ENCODE measurements at regions not wholly inside any gene's neighbourhood (a gene's known extent, or its start where the extent isn't known, plus 50 kb on each side); places are given as distances from the start of the nearest gene placed in this dataset.

GRCh38 chr6:145258122-145258521 is 477.2 kb downstream of the EPM2A start:
- H3K36me3 ChIP-seq = no peaks in the 10 kb centered on the region
- H3K27ac ChIP-seq = no peak overlapping the region
- H3K9me3 ChIP-seq = no peaks in the 10 kb centered on the region
- intact Hi-C loops (cut with DNase I; ENCODE audit: low total_unique reads) = no loop called here
- no peak for DNase-seq
- TF ChIP-seq, protein P1, sequence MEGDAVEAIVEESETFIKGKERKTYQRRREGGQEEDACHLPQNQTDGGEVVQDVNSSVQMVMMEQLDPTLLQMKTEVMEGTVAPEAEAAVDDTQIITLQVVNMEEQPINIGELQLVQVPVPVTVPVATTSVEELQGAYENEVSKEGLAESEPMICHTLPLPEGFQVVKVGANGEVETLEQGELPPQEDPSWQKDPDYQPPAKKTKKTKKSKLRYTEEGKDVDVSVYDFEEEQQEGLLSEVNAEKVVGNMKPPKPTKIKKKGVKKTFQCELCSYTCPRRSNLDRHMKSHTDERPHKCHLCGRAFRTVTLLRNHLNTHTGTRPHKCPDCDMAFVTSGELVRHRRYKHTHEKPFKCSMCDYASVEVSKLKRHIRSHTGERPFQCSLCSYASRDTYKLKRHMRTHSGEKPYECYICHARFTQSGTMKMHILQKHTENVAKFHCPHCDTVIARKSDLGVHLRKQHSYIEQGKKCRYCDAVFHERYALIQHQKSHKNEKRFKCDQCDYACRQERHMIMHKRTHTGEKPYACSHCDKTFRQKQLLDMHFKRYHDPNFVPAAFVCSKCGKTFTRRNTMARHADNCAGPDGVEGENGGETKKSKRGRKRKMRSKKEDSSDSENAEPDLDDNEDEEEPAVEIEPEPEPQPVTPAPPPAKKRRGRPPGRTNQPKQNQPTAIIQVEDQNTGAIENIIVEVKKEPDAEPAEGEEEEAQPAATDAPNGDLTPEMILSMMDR (IDR thresholded peaks at IDR 0.05) = no peak
- H3K4me3 ChIP-seq = no peak overlapping the region
- no peaks in the 10 kb centered on the region for H3K4me1 ChIP-seq
- H3K27me3 ChIP-seq = no peaks in the 10 kb centered on the region

- H3K4me3 ChIP-seq = no peak overlapping the region
- no peaks in the 10 kb centered on the region for H3K9me3 ChIP-seq
- no peaks in the 10 kb centered on the region for H3K36me3 ChIP-seq
- no peak for DNase-seq
- intact Hi-C loops (cut with DNase I; ENCODE audit: low total_unique reads) = no loop called here
- no peaks in the 10 kb centered on the region for H3K27me3 ChIP-seq
- no peak overlapping the region for H3K27ac ChIP-seq
- no peaks in the 10 kb centered on the region for H3K4me1 ChIP-seq
- TF ChIP-seq, protein P1 (IDR thresholded peaks at IDR 0.05) = no peak
Measured at GRCh38 chr6:145260484-145261175, 474.7 kb downstream of the EPM2A start.

GRCh38 chr6:145261758-145262157 is 473.6 kb downstream of the EPM2A start:
- H3K4me1 ChIP-seq = no peaks in the 10 kb centered on the region
- no peak overlapping the region for H3K27ac ChIP-seq
- no peak for DNase-seq
- intact Hi-C loops (cut with DNase I; ENCODE audit: low total_unique reads) = no loop called here
- no peaks in the 10 kb centered on the region for H3K36me3 ChIP-seq
- no peaks in the 10 kb centered on the region for H3K9me3 ChIP-seq
- TF ChIP-seq, protein P1 (IDR thresholded peaks at IDR 0.05) = no peak
- no peaks in the 10 kb centered on the region for H3K27me3 ChIP-seq
- no peak overlapping the region for H3K4me3 ChIP-seq

GRCh38 chr6:145262771-145263170 is 472.5 kb downstream of the EPM2A start:
- Histone ChIP-seq H3K27me3 (no peaks in the 10 kb centered on the region), H3K4me1 (no peaks in the 10 kb centered on the region), H3K27ac (no peak overlapping the region), H3K36me3 (no peaks in the 10 kb centered on the region), H3K4me3 (no peak overlapping the region), H3K9me3 (no peaks in the 10 kb centered on the region)
- TF ChIP-seq, protein P1 (IDR thresholded peaks at IDR 0.05) = no peak
- DNase-seq = no peak
- intact Hi-C loops (cut with DNase I; ENCODE audit: low total_unique reads) = no loop called here

- H3K4me1 ChIP-seq = no peaks in the 10 kb centered on the region
- no peak for DNase-seq
- no peak overlapping the region for H3K4me3 ChIP-seq
- H3K9me3 ChIP-seq = no peaks in the 10 kb centered on the region
- H3K36me3 ChIP-seq = no peaks in the 10 kb centered on the region
- no peak overlapping the region for H3K27ac ChIP-seq
- intact Hi-C loops (cut with DNase I; ENCODE audit: low total_unique reads) = no loop called here
- TF ChIP-seq, protein P1 (IDR thresholded peaks at IDR 0.05) = no peak
- no peaks in the 10 kb centered on the region for H3K27me3 ChIP-seq
Measured at GRCh38 chr6:145263778-145264211, 471.5 kb downstream of the EPM2A start.

Data from tibial artery (tissue), 4 donors.